ENCODE measurements at regions not wholly inside any gene's neighbourhood (a gene's known extent, or its start where the extent isn't known, plus 50 kb on each side); places are given as distances from the start of the nearest gene placed in this dataset.
"Not testable (repeated sequence)": the region's sequence is repeated elsewhere in the genome, so short reads cannot be mapped to it uniquely, and the experiment has no call there.

GRCh38 chr6:102732898-102733297 lies 1339.4 kb downstream of the GRIK2 start:
- no peak overlapping the region for H3K27ac Mint-ChIP-seq (ENCODE audit: unreplicated experiment)

GRCh38 chr6:102722086-102722485 lies 1328.6 kb downstream of the GRIK2 start:
- not testable (repeated sequence) for H3K27ac Mint-ChIP-seq (ENCODE audit: unreplicated experiment); DNase-seq; H3K9me3 Mint-ChIP-seq (ENCODE audit: unreplicated experiment); H3K4me1 Mint-ChIP-seq (ENCODE audit: low read depth, unreplicated experiment); H3K27me3 Mint-ChIP-seq (ENCODE audit: unreplicated experiment); H3K36me3 Mint-ChIP-seq (ENCODE audit: unreplicated experiment); H3K4me3 Mint-ChIP-seq (ENCODE audit: unreplicated experiment)

More at GRCh38 chr6:102732898-102733297, 1339.4 kb downstream of the GRIK2 start:
- Mint-ChIP-seq H3K27me3 (ENCODE audit: unreplicated experiment) (no peaks in the 10 kb centered on the region), H3K4me1 (ENCODE audit: low read depth, unreplicated experiment) (no peaks in the 10 kb centered on the region), H3K36me3 (ENCODE audit: unreplicated experiment) (no peaks in the 10 kb centered on the region), H3K4me3 (ENCODE audit: unreplicated experiment) (no peak overlapping the region), H3K9me3 (ENCODE audit: unreplicated experiment) (peaks cover 2% of the 10 kb centered on the region)
- DNase-seq = no peak
- TF ChIP-seq CTCF (IDR thresholded peaks at IDR 0.05; ENCODE audit: partially characterized antibody, unreplicated experiment) = no peak

GRCh38 chr6:102717737-102718456 lies 1324.4 kb downstream of the GRIK2 start:
- H3K9me3 Mint-ChIP-seq (ENCODE audit: unreplicated experiment) = no peaks in the 10 kb centered on the region
- no peaks in the 10 kb centered on the region for H3K27me3 Mint-ChIP-seq (ENCODE audit: unreplicated experiment)
- H3K27ac Mint-ChIP-seq (ENCODE audit: unreplicated experiment) = no peak overlapping the region
- H3K4me3 Mint-ChIP-seq (ENCODE audit: unreplicated experiment) = no peak overlapping the region
- H3K36me3 Mint-ChIP-seq (ENCODE audit: unreplicated experiment) = no peaks in the 10 kb centered on the region
- no peak for TF ChIP-seq CTCF (IDR thresholded peaks at IDR 0.05; ENCODE audit: partially characterized antibody, unreplicated experiment)
- DNase-seq = no peak
- H3K4me1 Mint-ChIP-seq (ENCODE audit: low read depth, unreplicated experiment) = peaks cover 7% of the 10 kb centered on the region

GRCh38 chr6:102717252-102717651 lies 1323.7 kb downstream of the GRIK2 start:
- H3K27ac Mint-ChIP-seq (ENCODE audit: unreplicated experiment) = no peak overlapping the region
- H3K4me3 Mint-ChIP-seq (ENCODE audit: unreplicated experiment) = no peak overlapping the region
- DNase-seq = no peak
- no peaks in the 10 kb centered on the region for H3K9me3 Mint-ChIP-seq (ENCODE audit: unreplicated experiment)
- no peaks in the 10 kb centered on the region for H3K36me3 Mint-ChIP-seq (ENCODE audit: unreplicated experiment)
- H3K27me3 Mint-ChIP-seq (ENCODE audit: unreplicated experiment) = no peaks in the 10 kb centered on the region
- H3K4me1 Mint-ChIP-seq (ENCODE audit: low read depth, unreplicated experiment) = peaks cover 7% of the 10 kb centered on the region
- no peak for TF ChIP-seq CTCF (IDR thresholded peaks at IDR 0.05; ENCODE audit: partially characterized antibody, unreplicated experiment)

- H3K4me3 Mint-ChIP-seq (ENCODE audit: unreplicated experiment) = no peak overlapping the region
- no peaks in the 10 kb centered on the region for H3K27me3 Mint-ChIP-seq (ENCODE audit: unreplicated experiment)
- H3K4me1 Mint-ChIP-seq (ENCODE audit: low read depth, unreplicated experiment) = no peaks in the 10 kb centered on the region
- TF ChIP-seq CTCF (IDR thresholded peaks at IDR 0.05; ENCODE audit: partially characterized antibody, unreplicated experiment) = no peak
- H3K9me3 Mint-ChIP-seq (ENCODE audit: unreplicated experiment) = no peaks in the 10 kb centered on the region
- DNase-seq = no peak
- no peak overlapping the region for H3K27ac Mint-ChIP-seq (ENCODE audit: unreplicated experiment)
- H3K36me3 Mint-ChIP-seq (ENCODE audit: unreplicated experiment) = no peaks in the 10 kb centered on the region
Measured at GRCh38 chr6:102701019-102701418, 1307.5 kb downstream of the GRIK2 start.

Data from glutamatergic neuron (in vitro differentiated cells).